ENCODE measurements at regions not wholly inside any gene's neighbourhood (a gene's known extent, or its start where the extent isn't known, plus 50 kb on each side); places are given as distances from the start of the nearest gene placed in this dataset.

DNA sequence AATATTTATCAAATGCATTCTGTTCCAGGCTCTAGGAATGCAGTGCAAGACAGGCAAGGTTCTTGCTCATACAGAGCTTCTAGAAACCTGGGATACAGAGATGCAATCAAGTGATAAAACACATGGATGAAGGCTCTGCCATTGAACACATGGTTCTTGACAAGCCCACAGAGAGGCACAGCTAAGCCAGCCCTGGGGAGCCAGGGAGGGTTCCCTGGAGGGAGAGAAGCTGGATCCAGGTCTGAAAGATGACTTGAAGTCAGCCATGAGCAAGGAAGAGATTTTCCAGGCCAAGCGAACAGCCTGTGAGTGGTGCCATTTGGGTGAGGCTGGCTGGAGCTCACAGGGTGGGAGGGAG, 66.2 kb downstream of the IRF2BPL start (continued):
- TF ChIP-seq, protein P1, sequence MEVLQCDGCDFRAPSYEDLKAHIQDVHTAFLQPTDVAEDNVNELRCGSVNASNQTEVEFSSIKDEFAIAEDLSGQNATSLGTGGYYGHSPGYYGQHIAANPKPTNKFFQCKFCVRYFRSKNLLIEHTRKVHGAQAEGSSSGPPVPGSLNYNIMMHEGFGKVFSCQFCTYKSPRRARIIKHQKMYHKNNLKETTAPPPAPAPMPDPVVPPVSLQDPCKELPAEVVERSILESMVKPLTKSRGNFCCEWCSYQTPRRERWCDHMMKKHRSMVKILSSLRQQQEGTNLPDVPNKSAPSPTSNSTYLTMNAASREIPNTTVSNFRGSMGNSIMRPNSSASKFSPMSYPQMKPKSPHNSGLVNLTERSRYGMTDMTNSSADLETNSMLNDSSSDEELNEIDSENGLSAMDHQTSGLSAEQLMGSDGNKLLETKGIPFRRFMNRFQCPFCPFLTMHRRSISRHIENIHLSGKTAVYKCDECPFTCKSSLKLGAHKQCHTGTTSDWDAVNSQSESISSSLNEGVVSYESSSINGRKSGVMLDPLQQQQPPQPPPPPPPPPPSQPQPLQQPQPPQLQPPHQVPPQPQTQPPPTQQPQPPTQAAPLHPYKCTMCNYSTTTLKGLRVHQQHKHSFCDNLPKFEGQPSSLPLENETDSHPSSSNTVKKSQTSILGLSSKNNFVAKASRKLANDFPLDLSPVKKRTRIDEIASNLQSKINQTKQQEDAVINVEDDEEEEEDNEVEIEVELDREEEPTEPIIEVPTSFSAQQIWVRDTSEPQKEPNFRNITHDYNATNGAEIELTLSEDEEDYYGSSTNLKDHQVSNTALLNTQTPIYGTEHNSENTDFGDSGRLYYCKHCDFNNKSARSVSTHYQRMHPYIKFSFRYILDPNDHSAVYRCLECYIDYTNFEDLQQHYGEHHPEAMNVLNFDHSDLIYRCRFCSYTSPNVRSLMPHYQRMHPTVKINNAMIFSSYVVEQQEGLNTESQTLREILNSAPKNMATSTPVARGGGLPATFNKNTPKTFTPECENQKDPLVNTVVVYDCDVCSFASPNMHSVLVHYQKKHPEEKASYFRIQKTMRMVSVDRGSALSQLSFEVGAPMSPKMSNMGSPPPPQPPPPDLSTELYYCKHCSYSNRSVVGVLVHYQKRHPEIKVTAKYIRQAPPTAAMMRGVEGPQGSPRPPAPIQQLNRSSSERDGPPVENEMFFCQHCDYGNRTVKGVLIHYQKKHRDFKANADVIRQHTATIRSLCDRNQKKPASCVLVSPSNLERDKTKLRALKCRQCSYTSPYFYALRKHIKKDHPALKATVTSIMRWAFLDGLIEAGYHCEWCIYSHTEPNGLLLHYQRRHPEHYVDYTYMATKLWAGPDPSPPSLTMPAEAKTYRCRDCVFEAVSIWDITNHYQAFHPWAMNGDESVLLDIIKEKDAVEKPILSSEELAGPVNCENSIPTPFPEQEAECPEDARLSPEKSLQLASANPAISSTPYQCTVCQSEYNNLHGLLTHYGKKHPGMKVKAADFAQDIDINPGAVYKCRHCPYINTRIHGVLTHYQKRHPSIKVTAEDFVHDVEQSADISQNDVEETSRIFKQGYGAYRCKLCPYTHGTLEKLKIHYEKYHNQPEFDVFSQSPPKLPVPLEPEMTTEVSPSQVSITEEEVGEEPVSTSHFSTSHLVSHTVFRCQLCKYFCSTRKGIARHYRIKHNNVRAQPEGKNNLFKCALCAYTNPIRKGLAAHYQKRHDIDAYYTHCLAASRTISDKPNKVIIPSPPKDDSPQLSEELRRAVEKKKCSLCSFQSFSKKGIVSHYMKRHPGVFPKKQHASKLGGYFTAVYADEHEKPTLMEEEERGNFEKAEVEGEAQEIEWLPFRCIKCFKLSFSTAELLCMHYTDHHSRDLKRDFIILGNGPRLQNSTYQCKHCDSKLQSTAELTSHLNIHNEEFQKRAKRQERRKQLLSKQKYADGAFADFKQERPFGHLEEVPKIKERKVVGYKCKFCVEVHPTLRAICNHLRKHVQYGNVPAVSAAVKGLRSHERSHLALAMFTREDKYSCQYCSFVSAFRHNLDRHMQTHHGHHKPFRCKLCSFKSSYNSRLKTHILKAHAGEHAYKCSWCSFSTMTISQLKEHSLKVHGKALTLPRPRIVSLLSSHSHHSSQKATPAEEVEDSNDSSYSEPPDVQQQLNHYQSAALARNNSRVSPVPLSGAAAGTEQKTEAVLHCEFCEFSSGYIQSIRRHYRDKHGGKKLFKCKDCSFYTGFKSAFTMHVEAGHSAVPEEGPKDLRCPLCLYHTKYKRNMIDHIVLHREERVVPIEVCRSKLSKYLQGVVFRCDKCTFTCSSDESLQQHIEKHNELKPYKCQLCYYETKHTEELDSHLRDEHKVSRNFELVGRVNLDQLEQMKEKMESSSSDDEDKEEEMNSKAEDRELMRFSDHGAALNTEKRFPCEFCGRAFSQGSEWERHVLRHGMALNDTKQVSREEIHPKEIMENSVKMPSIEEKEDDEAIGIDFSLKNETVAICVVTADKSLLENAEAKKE (CRISPR knock-in tag; IDR thresholded peaks at IDR 0.05): no peak

GRCh38 chr14:76961631-76962302, 66.7 kb downstream of the IRF2BPL start:
- peak; percentile 100 for DNase-seq (ENCODE audit: low spot score)
- TF ChIP-seq POLR2AphosphoS5 (IDR thresholded peaks at IDR 0.05; ENCODE audit: low read depth) (peak; percentile 37; the same call in 1 of the 2 replicates), ZNF331 (CRISPR knock-in tag; IDR thresholded peaks at IDR 0.05; ENCODE audit: low read depth) (no peak), REST (IDR thresholded peaks at IDR 0.05; ENCODE audit: unreplicated experiment) (no peak), EZH2 (IDR thresholded peaks at IDR 0.05; ENCODE audit: low read depth, unreplicated experiment) (no peak), ZNF114 (CRISPR knock-in tag; IDR thresholded peaks at IDR 0.05) (0 out of 2 replicates have a peak, but pooled peaks have one; percentile 41), CTCF (conservative IDR thresholded peaks at IDR 0.05; ENCODE audit: low read depth in 2 of 2) (0 out of 4 replicates have a peak, but pooled peaks of 1 of the 2 experiments have one; percentile 2), CREB1 (CRISPR knock-in tag; IDR thresholded peaks at IDR 0.05; ENCODE audit: low read depth) (peak; percentile 64; the same call in 1 of the 2 replicates), JUNB (IDR thresholded peaks at IDR 0.05; ENCODE audit: unreplicated experiment) (no peak), NANOG (IDR thresholded peaks at IDR 0.05; ENCODE audit: borderline replicate concordance) (peak; percentile 54; the same call in 1 of the 2 replicates), EZH2phosphoT487 (IDR thresholded peaks at IDR 0.05; ENCODE audit: unreplicated experiment) (no peak), STAT1 (IDR thresholded peaks at IDR 0.05; ENCODE audit: unreplicated experiment) (no peak)

More at GRCh38 chr14:76961631-76962302, 66.7 kb downstream of the IRF2BPL start:
- Histone ChIP-seq H2AFZ (no peak overlapping the region), H3K27me3 (ENCODE audit: insufficient read depth) (no peaks in the 10 kb centered on the region), H4K20me1 (replicated peaks; ENCODE audit: insufficient read depth) (no peaks in the 10 kb centered on the region), H3K27ac (ENCODE audit: low read depth) (peak overlapping the region; percentile 99), H3K36me3 (ENCODE audit: insufficient read depth) (no peaks in the 10 kb centered on the region), H3F3A (replicated peaks; ENCODE audit: low read depth) (peaks cover 50% of the 10 kb centered on the region), H3K79me2 (replicated peaks; ENCODE audit: insufficient read depth) (no peaks in the 10 kb centered on the region), H3K9me2 (ENCODE audit: insufficient read depth) (no peaks in the 10 kb centered on the region), H3K4me1 (ENCODE audit: insufficient read depth) (peaks cover 59% of the 10 kb centered on the region), H3K4me2 (peak overlapping the region; percentile 77), H3K4me3 (peak overlapping the region; percentile 47)
- H3K36me3 Mint-ChIP-seq (ENCODE audit: low read depth): peaks cover 3% of the 10 kb centered on the region; the same call in 1 of the 3 replicates
- peak; percentile 86 for ATAC-seq
- peaks cover 79% of the 10 kb centered on the region for H3K4me1 Mint-ChIP-seq
- peaks cover 26% of the 10 kb centered on the region for H3K27me3 Mint-ChIP-seq (ENCODE audit: insufficient read depth, low read depth, poor library complexity)
- no peaks in the 10 kb centered on the region; the same call in 2 of the 3 replicates for H3K9me3 Mint-ChIP-seq
- peak overlapping the region; percentile 99 for H3K27ac Mint-ChIP-seq
- H3K4me3 Mint-ChIP-seq: peak overlapping the region; percentile 58
